ENCODE measurements at regions not wholly inside any gene's neighbourhood (a gene's known extent, or its start where the extent isn't known, plus 50 kb on each side); places are given as distances from the start of the nearest gene placed in this dataset.
"Not testable (repeated sequence)": the region's sequence is repeated elsewhere in the genome, so short reads cannot be mapped to it uniquely, and the experiment has no call there.

DNA sequence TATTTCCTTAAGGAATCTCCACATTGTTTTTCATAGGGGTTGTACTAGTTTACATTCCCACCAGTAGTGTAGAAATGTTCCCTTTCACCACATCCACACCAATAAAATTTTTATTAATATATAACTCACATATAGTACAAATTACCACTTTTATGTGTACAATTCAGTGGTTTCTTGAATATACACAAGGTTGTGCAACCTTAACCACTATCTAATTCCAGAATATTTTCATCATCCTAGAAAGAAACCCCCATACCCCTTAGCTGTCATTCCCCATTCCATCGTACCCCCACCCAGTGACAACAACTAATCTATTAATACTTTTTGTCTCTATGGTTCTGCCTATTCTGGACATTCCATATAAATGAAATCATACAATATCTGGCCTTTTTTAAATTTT is 108.3 kb upstream of the USP9X start:
- Histone ChIP-seq H3K4me3 (ENCODE audit: low read length) (no peak overlapping the region), H3K36me3 (replicated peaks; ENCODE audit: low read depth, low read length) (no peaks in the 10 kb centered on the region), H3K4me1 (ENCODE audit: low read length) (no peaks in the 10 kb centered on the region), H3K4me2 (ENCODE audit: low read length) (no peak overlapping the region), H3K27ac (ENCODE audit: low read length) (no peak overlapping the region), H3K9ac (ENCODE audit: low read length) (no peak overlapping the region), H3K9me3 (ENCODE audit: insufficient read depth, low read length) (no peaks in the 10 kb centered on the region), H2AFZ (ENCODE audit: low read depth, low read length) (no peak overlapping the region), H4K20me1 (ENCODE audit: insufficient read depth, low read length) (no peaks in the 10 kb centered on the region), H3K27me3 (ENCODE audit: low read depth, low read length) (no peaks in the 10 kb centered on the region), H3K79me2 (ENCODE audit: low read length) (no peaks in the 10 kb centered on the region)
- TF ChIP-seq, protein P1, sequence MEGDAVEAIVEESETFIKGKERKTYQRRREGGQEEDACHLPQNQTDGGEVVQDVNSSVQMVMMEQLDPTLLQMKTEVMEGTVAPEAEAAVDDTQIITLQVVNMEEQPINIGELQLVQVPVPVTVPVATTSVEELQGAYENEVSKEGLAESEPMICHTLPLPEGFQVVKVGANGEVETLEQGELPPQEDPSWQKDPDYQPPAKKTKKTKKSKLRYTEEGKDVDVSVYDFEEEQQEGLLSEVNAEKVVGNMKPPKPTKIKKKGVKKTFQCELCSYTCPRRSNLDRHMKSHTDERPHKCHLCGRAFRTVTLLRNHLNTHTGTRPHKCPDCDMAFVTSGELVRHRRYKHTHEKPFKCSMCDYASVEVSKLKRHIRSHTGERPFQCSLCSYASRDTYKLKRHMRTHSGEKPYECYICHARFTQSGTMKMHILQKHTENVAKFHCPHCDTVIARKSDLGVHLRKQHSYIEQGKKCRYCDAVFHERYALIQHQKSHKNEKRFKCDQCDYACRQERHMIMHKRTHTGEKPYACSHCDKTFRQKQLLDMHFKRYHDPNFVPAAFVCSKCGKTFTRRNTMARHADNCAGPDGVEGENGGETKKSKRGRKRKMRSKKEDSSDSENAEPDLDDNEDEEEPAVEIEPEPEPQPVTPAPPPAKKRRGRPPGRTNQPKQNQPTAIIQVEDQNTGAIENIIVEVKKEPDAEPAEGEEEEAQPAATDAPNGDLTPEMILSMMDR (IDR thresholded peaks at IDR 0.05; ENCODE audit: low read depth, low read length) = no peak
- no peak for TF ChIP-seq EZH2phosphoT487 (IDR thresholded peaks at IDR 0.05; ENCODE audit: low read depth)

DNA sequence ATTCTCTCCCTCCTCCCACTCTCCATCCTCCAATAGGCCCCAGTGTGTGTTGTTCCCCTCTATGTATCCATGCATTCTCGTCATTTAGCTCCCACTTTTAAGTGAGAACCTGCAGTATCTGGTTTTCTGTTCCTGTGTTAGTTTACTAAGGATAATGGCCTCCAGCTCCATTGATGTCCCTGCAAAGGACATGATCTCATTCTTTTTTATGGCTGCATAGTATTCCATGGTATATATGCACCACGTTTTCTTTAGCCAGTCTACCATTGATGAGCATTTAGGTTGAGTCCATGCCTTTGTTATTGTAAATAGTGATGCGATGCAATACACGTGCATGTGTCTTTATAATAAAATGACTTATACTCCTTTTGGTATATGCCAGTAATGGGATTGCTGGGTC is 100.3 kb upstream of the USP9X start:
- Histone ChIP-seq H4K20me1 (ENCODE audit: insufficient read depth, low read length) (no peaks in the 10 kb centered on the region), H3K79me2 (ENCODE audit: low read length) (no peaks in the 10 kb centered on the region), H3K27ac (ENCODE audit: low read length) (no peak overlapping the region), H3K4me3 (ENCODE audit: low read length) (no peak overlapping the region), H3K4me1 (ENCODE audit: low read length) (no peaks in the 10 kb centered on the region), H3K9ac (ENCODE audit: low read length) (no peak overlapping the region), H3K36me3 (replicated peaks; ENCODE audit: low read depth, low read length) (no peaks in the 10 kb centered on the region), H3K4me2 (ENCODE audit: low read length) (no peak overlapping the region), H3K9me3 (ENCODE audit: insufficient read depth, low read length) (no peaks in the 10 kb centered on the region), H2AFZ (ENCODE audit: low read depth, low read length) (no peak overlapping the region), H3K27me3 (ENCODE audit: low read depth, low read length) (no peaks in the 10 kb centered on the region)
- TF ChIP-seq EZH2phosphoT487 (IDR thresholded peaks at IDR 0.05; ENCODE audit: low read depth) = no peak
- TF ChIP-seq, protein P1 (IDR thresholded peaks at IDR 0.05; ENCODE audit: low read depth, low read length) = no peak

DNA sequence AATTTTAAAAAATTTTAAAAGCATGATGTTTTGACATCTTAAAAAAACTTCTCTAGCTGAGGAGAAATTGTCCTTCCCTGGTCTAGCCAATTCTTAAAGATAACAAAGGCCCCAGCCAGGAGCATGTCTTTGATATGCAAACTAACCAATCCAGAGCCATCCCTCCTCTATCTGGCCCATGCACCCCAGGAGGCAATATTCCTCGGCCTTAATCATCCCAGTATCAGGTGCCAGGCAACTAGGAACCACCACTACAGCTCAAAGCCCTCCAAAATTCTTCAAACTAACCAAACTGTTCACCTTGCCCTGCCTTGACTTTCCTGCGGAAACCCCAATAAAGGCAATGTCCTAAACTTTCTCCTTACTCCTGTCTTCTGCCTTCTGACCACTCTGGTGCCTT is 97.8 kb upstream of the USP9X start:
- no peaks in the 10 kb centered on the region for H3K36me3 ChIP-seq (replicated peaks; ENCODE audit: low read depth, low read length)
- H2AFZ ChIP-seq (ENCODE audit: low read depth, low read length) = no peak overlapping the region
- TF ChIP-seq, protein P1 (IDR thresholded peaks at IDR 0.05; ENCODE audit: low read depth, low read length) = no peak
- TF ChIP-seq EZH2phosphoT487 (IDR thresholded peaks at IDR 0.05; ENCODE audit: low read depth) = no peak
- H3K4me2 ChIP-seq (ENCODE audit: low read length) = no peak overlapping the region
- no peaks in the 10 kb centered on the region for H3K27me3 ChIP-seq (ENCODE audit: low read depth, low read length)
- H3K9me3 ChIP-seq (ENCODE audit: insufficient read depth, low read length) = no peaks in the 10 kb centered on the region
- no peaks in the 10 kb centered on the region for H4K20me1 ChIP-seq (ENCODE audit: insufficient read depth, low read length)
- no peak overlapping the region for H3K9ac ChIP-seq (ENCODE audit: low read length)
- H3K27ac ChIP-seq (ENCODE audit: low read length) = no peak overlapping the region
- no peak overlapping the region for H3K4me3 ChIP-seq (ENCODE audit: low read length)
- no peaks in the 10 kb centered on the region for H3K79me2 ChIP-seq (ENCODE audit: low read length)
- no peaks in the 10 kb centered on the region for H3K4me1 ChIP-seq (ENCODE audit: low read length)

DNA sequence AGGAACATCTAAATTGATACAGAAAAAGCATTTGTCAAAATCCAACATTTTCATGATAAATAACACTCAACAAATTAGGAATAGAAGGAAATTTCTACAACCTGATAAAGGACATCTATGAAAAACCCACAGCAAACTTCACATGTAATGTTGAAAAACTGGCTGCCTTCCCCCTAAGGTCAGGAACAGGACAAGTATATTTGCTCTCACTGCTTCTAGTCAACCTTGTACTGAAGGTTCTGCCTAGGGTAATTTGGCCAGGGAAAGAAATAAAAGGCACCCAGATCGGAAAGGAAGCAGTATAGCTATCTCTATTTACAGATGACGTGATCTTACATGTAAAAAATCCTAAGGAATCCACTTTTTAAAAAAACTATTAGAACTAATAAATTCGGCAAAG is 97.1 kb upstream of the USP9X start:
- no peaks in the 10 kb centered on the region for H3K9me3 ChIP-seq (ENCODE audit: insufficient read depth, low read length)
- no peaks in the 10 kb centered on the region for H3K36me3 ChIP-seq (replicated peaks; ENCODE audit: low read depth, low read length)
- H3K9ac ChIP-seq (ENCODE audit: low read length) = no peak overlapping the region
- TF ChIP-seq, protein P1 (IDR thresholded peaks at IDR 0.05; ENCODE audit: low read depth, low read length) = no peak
- no peak for TF ChIP-seq EZH2phosphoT487 (IDR thresholded peaks at IDR 0.05; ENCODE audit: low read depth)
- H2AFZ ChIP-seq (ENCODE audit: low read depth, low read length) = no peak overlapping the region
- H4K20me1 ChIP-seq (ENCODE audit: insufficient read depth, low read length) = no peaks in the 10 kb centered on the region
- no peak overlapping the region for H3K4me3 ChIP-seq (ENCODE audit: low read length)
- H3K4me2 ChIP-seq (ENCODE audit: low read length) = no peak overlapping the region
- H3K27me3 ChIP-seq (ENCODE audit: low read depth, low read length) = no peaks in the 10 kb centered on the region
- H3K4me1 ChIP-seq (ENCODE audit: low read length) = no peaks in the 10 kb centered on the region
- H3K79me2 ChIP-seq (ENCODE audit: low read length) = no peaks in the 10 kb centered on the region
- no peak overlapping the region for H3K27ac ChIP-seq (ENCODE audit: low read length)

DNA sequence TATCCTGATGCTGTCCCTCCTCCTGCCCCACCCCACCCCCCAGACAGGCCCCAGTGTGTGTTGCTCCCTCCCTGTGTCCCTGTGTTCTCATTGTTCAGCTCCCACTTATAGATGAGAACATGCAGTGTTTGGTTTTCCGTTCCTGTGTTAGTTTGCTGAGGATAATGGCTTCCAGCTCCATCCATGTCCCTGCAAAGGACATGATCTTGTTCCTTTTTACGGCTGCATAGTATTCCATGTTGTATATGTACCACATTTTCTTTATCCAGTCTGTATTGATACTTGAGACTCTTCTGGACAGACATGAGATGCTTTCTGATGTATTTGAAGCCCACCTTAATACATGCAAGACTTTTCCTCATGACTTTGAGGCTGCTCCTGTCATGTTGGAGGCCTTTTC is 91.8 kb upstream of the USP9X start:
- H4K20me1 ChIP-seq (ENCODE audit: insufficient read depth, low read length); H3K27me3 ChIP-seq (ENCODE audit: low read depth, low read length); H3K9ac ChIP-seq (ENCODE audit: low read length); H3K36me3 ChIP-seq (replicated peaks; ENCODE audit: low read depth, low read length); H3K9me3 ChIP-seq (ENCODE audit: insufficient read depth, low read length); H3K27ac ChIP-seq (ENCODE audit: low read length); H3K4me2 ChIP-seq (ENCODE audit: low read length); H3K79me2 ChIP-seq (ENCODE audit: low read length); H3K4me3 ChIP-seq (ENCODE audit: low read length); H2AFZ ChIP-seq (ENCODE audit: low read depth, low read length); H3K4me1 ChIP-seq (ENCODE audit: low read length): not testable (repeated sequence)
